A673 (cell line): ENCODE measurements at regions not wholly inside any gene's neighbourhood (a gene's known extent, or its start where the extent isn't known, plus 50 kb on each side); places are given as distances from the start of the nearest gene placed in this dataset.

ENCODE experiments used
- CTCF ChIP-seq: fragments of 300-800, 200-600 bp; sonication (generic); conservative IDR thresholded peaks from 2 replicates; pipeline ENCODE4 v1.5.1; 2017; ENCODE audit warnings: low read depth, mild to moderate bottlenecking, antibody characterized with exemption, low read length, moderate library complexity, mixed read lengths
- EZH2 ChIP-seq: fragments of 200-600 bp; sonication (generic); IDR thresholded peaks from 2 replicates; pipeline ENCODE4 v1.6.1; 2017; ENCODE audit warnings: borderline replicate concordance, low read depth, mild to moderate bottlenecking, mixed read lengths, antibody characterized with exemption, low read length; ENCODE audit not compliant: poor library complexity, severe bottlenecking

- TF ChIP-seq CTCF, result no peak
- no peak for TF ChIP-seq EZH2
Observed at GRCh38 chr2:14363137-14363536, 269.4 kb upstream of the LRATD1 start.
